HepG2 (cell line): ENCODE measurements at regions not wholly inside any gene's neighbourhood (a gene's known extent, or its start where the extent isn't known, plus 50 kb on each side); places are given as distances from the start of the nearest gene placed in this dataset.

Experiments used
- ATAC-seq: fragments of 200-7000 bp; cut with Tn5 transposase; 3 replicates; pipeline ENCODE4 v1.9.1; 2020; ENCODE audit warnings: mild to moderate bottlenecking, moderate library complexity
- BruUV-seq: library from RNA; stranded (reverse); fragments of 400-500 nt; replicated peaks from 2 replicates; lab custom pipeline; 2021; lab: Mats Ljungman, UMichigan
- CTCF ChIA-PET: fragments of 300-600 bp; formaldehyde crosslinking; extraction: SDS; loops from one replicate; lab custom pipeline; 2021; ENCODE audit warnings: low total read pairs, inconsistent platforms, low intra/inter-chr PET ratio; lab: Yijun Ruan, JAX
- POLR2A ChIA-PET: fragments of 350-600 bp; sonication (Branson Sonifier 250); formaldehyde crosslinking; loops from one replicate; lab custom pipeline; 2020; ENCODE audit warnings: antibody characterized with exemption, inconsistent platforms; lab: Yijun Ruan, JAX
- DNase-seq: peaks from one replicate; pipeline ENCODE4 v3.0.0-alpha.2; 2015; ENCODE audit warnings: low spot score
- FAIRE-seq: peaks from 3 replicates; lab custom pipeline; 2011; peaks lifted over from hg19 to GRCh38; lab: Jason Lieb, UNC
- H2AFZ ChIP-seq: one replicate; pipeline ENCODE4 v1.6.1; 2011; ENCODE audit warnings: low read length, inconsistent platforms
- H3K27ac ChIP-seq: fragments of 300-600 bp; 3 replicates; pipeline ENCODE4 v1.8.0; 2011; ENCODE audit warnings: mixed run types, mild to moderate bottlenecking, mixed read lengths, low read length, inconsistent platforms; ENCODE audit not compliant: insufficient read depth; ENCODE audit errors: extremely low read length
- H3K27me3 ChIP-seq, 2 experiments: fragments of 200-600 bp in 1 of 2; 2 replicates in 1 of 2; 3 replicates in 1 of 2; pipeline versions ENCODE4 v1.6.0 to v1.8.0; 2011; ENCODE audit warnings: low read length in 2 of 2, mild to moderate bottlenecking in 2 of 2, moderate library complexity in 2 of 2, inconsistent platforms in 1 of 2; ENCODE audit not compliant: insufficient read depth in 2 of 2, control insufficient read depth in 1 of 2
- H3K36me3 ChIP-seq, 2 experiments: fragments of 200-600 bp in 1 of 2; replicated peaks in 1 of 2; 2 replicates in 1 of 2; 3 replicates in 1 of 2; pipeline versions ENCODE4 v1.5.1 to v1.8.0; 2011; ENCODE audit warnings: low read length in 2 of 2, inconsistent platforms in 1 of 2; ENCODE audit not compliant: insufficient read depth in 2 of 2, control insufficient read depth in 1 of 2
- H3K4me1 ChIP-seq: 2 replicates; pipeline ENCODE4 v1.5.1; 2012; ENCODE audit warnings: low read length, inconsistent platforms; ENCODE audit not compliant: insufficient read depth
- H3K4me2 ChIP-seq: 2 replicates; pipeline ENCODE4 v1.6.0; 2011; ENCODE audit warnings: low read depth, low read length, inconsistent platforms
- H3K4me3 ChIP-seq, 3 experiments: fragments of 200-600 bp in 1 of 3; sonication (generic), shearing (Covaris generic) in 1 of 3; replicated peaks in 1 of 3; 2 replicates each; pipeline ENCODE4 v1.5.1; 2011 to 2016; ENCODE audit warnings: low read length in 3 of 3, inconsistent platforms in 2 of 3, low read depth in 2 of 3, mild to moderate bottlenecking in 2 of 3, control low read depth in 1 of 3, mixed read lengths in 1 of 3; ENCODE audit not compliant: insufficient read depth in 1 of 3
- H3K79me2 ChIP-seq: one replicate; pipeline ENCODE4 v1.6.1; 2011; ENCODE audit warnings: low read length, inconsistent platforms; ENCODE audit not compliant: insufficient read depth
- H3K9ac ChIP-seq: 2 replicates; pipeline ENCODE4 v1.6.0; 2011; ENCODE audit warnings: mild to moderate bottlenecking, low read depth, low read length, inconsistent platforms; ENCODE audit not compliant: insufficient read depth
- H3K9me3 ChIP-seq: 2 replicates; pipeline ENCODE4 v1.5.1; 2012; ENCODE audit warnings: mild to moderate bottlenecking, low read length
- H4K20me1 ChIP-seq: 2 replicates; pipeline ENCODE4 v1.6.0; 2011; ENCODE audit warnings: inconsistent platforms, mild to moderate bottlenecking, low read length, moderate library complexity; ENCODE audit not compliant: insufficient read depth
- CBFB ChIP-seq: sonication (generic); formaldehyde crosslinking; IDR thresholded peaks from 2 replicates; pipeline ENCODE4 v1.4.0; 2020; ENCODE audit warnings: missing genetic modification reagents
- MED8 ChIP-seq: sonication (generic); formaldehyde crosslinking; IDR thresholded peaks from 2 replicates; pipeline ENCODE4 v1.8.1; 2023; ENCODE audit warnings: mild to moderate bottlenecking, missing genetic modification reagents; ENCODE audit not compliant: insufficient replicate concordance
- ZNF12 ChIP-seq: sonication (generic); formaldehyde crosslinking; IDR thresholded peaks from 2 replicates; pipeline ENCODE4 v1.5.0; 2020; ENCODE audit warnings: missing genetic modification reagents
- ZNF879 ChIP-seq: sonication (generic); formaldehyde crosslinking; IDR thresholded peaks from 2 replicates; pipeline ENCODE4 v1.8.1; 2023; ENCODE audit warnings: missing genetic modification reagents
- in situ Hi-C: cut with HindIII; loops from 2 replicates; pipeline ENCODE4 v1.10.0; 2017; ENCODE audit warnings: low pct_unique_long_range_greater_than_20kb; ENCODE audit not compliant: extremely low pct_ligation_motif_present
- intact Hi-C: fragments of 100-400 bp; cut with micrococcal nuclease; formaldehyde crosslinking; loops from one replicate; pipeline ENCODE4 v1.10.0; 2022; ENCODE audit not compliant: unreplicated experiment
- TF ChIP-seq, protein P1 (sequence below), 2 experiments: sonication (generic) in 1 of 2; formaldehyde crosslinking in 1 of 2; IDR thresholded peaks; 2 replicates each; pipeline versions ENCODE4 v1.4.0 to v1.6.1; 2016 to 2020; ENCODE audit warnings: borderline replicate concordance in 1 of 2, low read depth in 1 of 2, mild to moderate bottlenecking in 1 of 2, missing genetic modification reagents in 1 of 2

GRCh38 chr1:69171248-69171647, 396.5 kb upstream of the LRRC7 start:
- no peaks in the 10 kb centered on the region for H3K36me3 ChIP-seq
- H2AFZ ChIP-seq = no peak overlapping the region
- ChIA-PET POLR2A (no interaction called here), CTCF (no interaction called here)
- no peak overlapping the region for H3K4me2 ChIP-seq
- no peak for ATAC-seq
- H3K4me3 ChIP-seq = no peak overlapping the region
- H3K27me3 ChIP-seq = no peaks in the 10 kb centered on the region
- no peaks in the 10 kb centered on the region for H3K4me1 ChIP-seq
- in situ Hi-C loops = no loop called here
- DNase-seq = no peak
- intact Hi-C loops = no loop called here
- no peak overlapping the region for H3K9ac ChIP-seq
- FAIRE-seq = no peak
- no TSS peak for BruUV-seq
- no peak for TF ChIP-seq CBFB (CRISPR knock-in tag)
- TF ChIP-seq MED8 (CRISPR knock-in tag) = no peak
- no peak for TF ChIP-seq ZNF12 (CRISPR knock-in tag)
- TF ChIP-seq ZNF879 (CRISPR knock-in tag) = no peak
- TF ChIP-seq, protein P1, sequence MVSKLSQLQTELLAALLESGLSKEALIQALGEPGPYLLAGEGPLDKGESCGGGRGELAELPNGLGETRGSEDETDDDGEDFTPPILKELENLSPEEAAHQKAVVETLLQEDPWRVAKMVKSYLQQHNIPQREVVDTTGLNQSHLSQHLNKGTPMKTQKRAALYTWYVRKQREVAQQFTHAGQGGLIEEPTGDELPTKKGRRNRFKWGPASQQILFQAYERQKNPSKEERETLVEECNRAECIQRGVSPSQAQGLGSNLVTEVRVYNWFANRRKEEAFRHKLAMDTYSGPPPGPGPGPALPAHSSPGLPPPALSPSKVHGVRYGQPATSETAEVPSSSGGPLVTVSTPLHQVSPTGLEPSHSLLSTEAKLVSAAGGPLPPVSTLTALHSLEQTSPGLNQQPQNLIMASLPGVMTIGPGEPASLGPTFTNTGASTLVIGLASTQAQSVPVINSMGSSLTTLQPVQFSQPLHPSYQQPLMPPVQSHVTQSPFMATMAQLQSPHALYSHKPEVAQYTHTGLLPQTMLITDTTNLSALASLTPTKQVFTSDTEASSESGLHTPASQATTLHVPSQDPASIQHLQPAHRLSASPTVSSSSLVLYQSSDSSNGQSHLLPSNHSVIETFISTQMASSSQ (IDR thresholded peaks at IDR 0.05; ENCODE audit: low read depth) = no peak
- TF ChIP-seq, protein P1 (CRISPR knock-in tag; IDR thresholded peaks at IDR 0.05; ENCODE audit: borderline replicate concordance) = no peak
- TF ChIP-seq, all 625 proteins: peak for 0
- Histone ChIP-seq H3K79me2 (no peaks in the 10 kb centered on the region), H4K20me1 (no peaks in the 10 kb centered on the region), H3K9me3 (peaks cover 92% of the 10 kb centered on the region), H3K27ac (no peak overlapping the region)
